ENCODE measurements at regions not wholly inside any gene's neighbourhood (a gene's known extent, or its start where the extent isn't known, plus 50 kb on each side); places are given as distances from the start of the nearest gene placed in this dataset.
A peak's percentile ranks its signal among the peaks of the same experiment; 100 is the strongest.

- DNase-seq (ENCODE audit: low read depth): no peak
Measured at GRCh38 chr4:24637173-24637572, 52.8 kb upstream of the DHX15 start.

- DNase-seq (ENCODE audit: low read depth): no peak
Measured at GRCh38 chr4:24638396-24638875, 54.1 kb upstream of the DHX15 start.

GRCh38 chr4:24639714-24640113 lies 55.4 kb upstream of the DHX15 start:
- DNase-seq (ENCODE audit: low read depth): no peak

GRCh38 chr4:24640366-24640765 lies 56.0 kb upstream of the DHX15 start:
- no peak for DNase-seq (ENCODE audit: low read depth)

- DNase-seq (ENCODE audit: low read depth): no peak
Measured at GRCh38 chr4:24642981-24643547, 58.7 kb upstream of the DHX15 start.

- DNase-seq (ENCODE audit: low read depth): no peak
Measured at GRCh38 chr4:24643774-24644520, 59.6 kb upstream of the DHX15 start.

- no peak for DNase-seq (ENCODE audit: low read depth)
Measured at GRCh38 chr4:24644983-24645764, 60.8 kb upstream of the DHX15 start.

GRCh38 chr4:24645765-24646550 lies 61.6 kb upstream of the DHX15 start:
- no peak for DNase-seq (ENCODE audit: low read depth)

GRCh38 chr4:24646798-24647460 lies 62.6 kb upstream of the DHX15 start:
- DNase-seq (ENCODE audit: low read depth): no peak

GRCh38 chr4:24650849-24651640 lies 66.7 kb upstream of the DHX15 start:
- DNase-seq (ENCODE audit: low read depth): no peak

GRCh38 chr4:24655326-24655725 lies 71.0 kb upstream of the DHX15 start:
- no peak for DNase-seq (ENCODE audit: low read depth)

- DNase-seq (ENCODE audit: low read depth): no peak
Measured at GRCh38 chr4:24655971-24656370, 71.6 kb upstream of the DHX15 start.

GRCh38 chr4:24656906-24657305 lies 72.6 kb upstream of the DHX15 start:
- no peak for DNase-seq (ENCODE audit: low read depth)

GRCh38 chr4:24657768-24658617 lies 73.6 kb upstream of the DHX15 start:
- peak; percentile 89 for DNase-seq (ENCODE audit: low read depth)

- DNase-seq (ENCODE audit: low read depth): no peak
Measured at GRCh38 chr4:24659241-24659961, 75.0 kb upstream of the DHX15 start.

- no peak for DNase-seq (ENCODE audit: low read depth)
Measured at GRCh38 chr4:24662056-24662455, 77.7 kb upstream of the DHX15 start.

GRCh38 chr4:24662542-24662941 lies 78.2 kb upstream of the DHX15 start:
- no peak for DNase-seq (ENCODE audit: low read depth)

- DNase-seq (ENCODE audit: low read depth): peak; percentile 37
Measured at GRCh38 chr4:24664956-24665355, 80.6 kb upstream of the DHX15 start.

GRCh38 chr4:24666316-24666715 lies 82.0 kb upstream of the DHX15 start:
- DNase-seq (ENCODE audit: low read depth): no peak

Measured in RPMI7951 (cell line).